Gastrocnemius medialis (tissue), 4 donors: ENCODE measurements at regions not wholly inside any gene's neighbourhood (a gene's known extent, or its start where the extent isn't known, plus 50 kb on each side); places are given as distances from the start of the nearest gene placed in this dataset.

Experiments
- ATAC-seq, 2 donors: fragments of 150-250 bp; one replicate each; pipeline ENCODE4 v1.9.1; 2016
- DNase-seq, 2 donors: peaks; one replicate each; pipeline ENCODE4 v3.0.0-alpha.2; 2019
- H3K27ac ChIP-seq, 4 donors: fragments of 200-600 bp; sonication (generic); 1 replicate in 1 of 4; 2 replicates in 3 of 4; pipeline ENCODE4 v1.5.1; 2016 to 2018; ENCODE audit warnings: mild to moderate bottlenecking in 2 of 4, moderate library complexity in 1 of 4
- H3K27me3 ChIP-seq, 3 donors: fragments of 200-600 bp; sonication (generic) in 2 of 3; 1 replicate in 1 of 3; 2 replicates in 2 of 3; pipeline versions ENCODE4 v1.5.1 to v1.6.0; 2016 to 2019; ENCODE audit warnings: mild to moderate bottlenecking in 1 of 3, moderate library complexity in 1 of 3
- H3K36me3 ChIP-seq, 2 donors: fragments of 200-600 bp; sonication (generic) in 1 of 2; one replicate each; pipeline ENCODE4 v1.5.1; 2017 to 2018
- H3K4me1 ChIP-seq, 2 donors: fragments of 200-600 bp; sonication (generic) in 1 of 2; one replicate each; pipeline ENCODE4 v1.5.1; 2016 to 2017; ENCODE audit warnings: mild to moderate bottlenecking in 2 of 2
- H3K4me3 ChIP-seq, 4 donors: fragments of 200-600 bp; sonication (generic) in 3 of 4; 1 replicate in 1 of 4; 2 replicates in 3 of 4; pipeline ENCODE4 v1.5.1; 2016 to 2019; ENCODE audit warnings: mild to moderate bottlenecking in 2 of 4
- H3K9me3 ChIP-seq, 3 donors: fragments of 200-600 bp; sonication (generic) in 2 of 3; 1 replicate in 1 of 3; 2 replicates in 2 of 3; pipeline ENCODE4 v1.5.1; 2016 to 2019
- POLR2A ChIP-seq, 2 donors: fragments of 450-650 bp; IDR thresholded peaks; one replicate each; pipeline ENCODE4 v1.6.1; 2017; ENCODE audit warnings: antibody characterized with exemption in 2 of 2, mild to moderate bottlenecking in 2 of 2, moderate library complexity in 2 of 2
- in situ Hi-C, 4 donors: fragments of 200-750 bp; cut with MboI; loops; one replicate each; pipeline versions ENCODE4 v1.15.0 to v1.8.0; 2017; ENCODE audit warnings: low sequenced_read_pairs in 4 of 4
- intact Hi-C: fragments of 100-400 bp; cut with DNase I; formaldehyde crosslinking; loops from one replicate; pipeline ENCODE4 v1.15.1; 2023; ENCODE audit warnings: low total_unique reads
- TF ChIP-seq, protein P1 (sequence below), 5 experiments: fragments of 450-650 bp in 3 of 5; fragments of 200-600 bp in 2 of 5; sonication (generic) in 2 of 5; IDR thresholded peaks in 4 of 5; conservative IDR thresholded peaks in 1 of 5; 1 replicate in 4 of 5; 2 replicates in 1 of 5; pipeline ENCODE4 v1.5.1; 2016 to 2019; ENCODE audit warnings: antibody characterized with exemption in 5 of 5, mild to moderate bottlenecking in 3 of 5, moderate library complexity in 3 of 5

DNA sequence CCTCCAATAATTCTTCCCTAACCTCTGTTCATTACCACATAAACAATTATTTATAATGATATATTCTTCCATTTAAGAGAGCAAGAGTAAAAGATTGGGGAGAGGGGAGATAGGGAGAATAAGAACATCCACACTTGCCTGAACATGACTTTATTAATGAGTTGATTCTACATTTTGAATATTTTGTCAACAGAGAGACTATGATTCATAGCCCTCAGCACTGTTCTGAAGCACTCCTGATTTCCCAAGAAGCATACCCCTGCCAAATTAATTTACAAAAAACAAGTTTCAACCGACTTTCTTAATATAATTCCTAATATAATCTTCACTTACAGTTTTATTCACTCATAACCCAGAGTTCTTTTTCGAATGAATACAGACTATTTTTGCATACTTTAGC, 828.8 kb downstream of the ROBO2 start:
- no peak for TF ChIP-seq POLR2A (IDR thresholded peaks at IDR 0.05)
- TF ChIP-seq, protein P1, sequence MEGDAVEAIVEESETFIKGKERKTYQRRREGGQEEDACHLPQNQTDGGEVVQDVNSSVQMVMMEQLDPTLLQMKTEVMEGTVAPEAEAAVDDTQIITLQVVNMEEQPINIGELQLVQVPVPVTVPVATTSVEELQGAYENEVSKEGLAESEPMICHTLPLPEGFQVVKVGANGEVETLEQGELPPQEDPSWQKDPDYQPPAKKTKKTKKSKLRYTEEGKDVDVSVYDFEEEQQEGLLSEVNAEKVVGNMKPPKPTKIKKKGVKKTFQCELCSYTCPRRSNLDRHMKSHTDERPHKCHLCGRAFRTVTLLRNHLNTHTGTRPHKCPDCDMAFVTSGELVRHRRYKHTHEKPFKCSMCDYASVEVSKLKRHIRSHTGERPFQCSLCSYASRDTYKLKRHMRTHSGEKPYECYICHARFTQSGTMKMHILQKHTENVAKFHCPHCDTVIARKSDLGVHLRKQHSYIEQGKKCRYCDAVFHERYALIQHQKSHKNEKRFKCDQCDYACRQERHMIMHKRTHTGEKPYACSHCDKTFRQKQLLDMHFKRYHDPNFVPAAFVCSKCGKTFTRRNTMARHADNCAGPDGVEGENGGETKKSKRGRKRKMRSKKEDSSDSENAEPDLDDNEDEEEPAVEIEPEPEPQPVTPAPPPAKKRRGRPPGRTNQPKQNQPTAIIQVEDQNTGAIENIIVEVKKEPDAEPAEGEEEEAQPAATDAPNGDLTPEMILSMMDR (IDR thresholded peaks at IDR 0.05 in 4 of 5, conservative IDR thresholded peaks at IDR 0.05 in 1 of 5), result no peak
- no peaks in the 10 kb centered on the region for H3K27me3 ChIP-seq
- no peaks in the 10 kb centered on the region for H3K9me3 ChIP-seq
- H3K27ac ChIP-seq, result no peak overlapping the region
- no peaks in the 10 kb centered on the region for H3K36me3 ChIP-seq
- intact Hi-C loops (no loop called here), in situ Hi-C loops (no loop called here)
- no peaks in the 10 kb centered on the region for H3K4me1 ChIP-seq
- H3K4me3 ChIP-seq, result no peak overlapping the region
- DNase-seq (no peak), ATAC-seq (no peak)

DNA sequence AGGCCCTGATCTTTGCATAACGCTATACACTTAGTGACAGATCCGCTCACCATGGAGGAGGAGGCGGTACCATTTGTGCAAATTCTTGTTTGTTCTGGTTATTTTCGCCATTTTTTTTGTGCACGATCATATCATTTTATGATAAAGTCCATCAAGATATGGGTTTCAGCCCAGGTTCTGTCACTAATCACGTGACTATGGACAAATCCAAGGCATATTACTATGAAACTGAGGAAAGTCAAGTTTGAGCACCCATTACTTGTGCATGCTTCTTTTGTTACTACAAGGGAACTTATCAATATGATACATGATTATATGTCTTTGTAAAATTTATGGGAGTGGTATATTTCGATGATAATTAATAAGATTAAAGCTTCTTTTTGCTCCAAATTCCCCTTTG, 829.5 kb downstream of the ROBO2 start:
- Histone ChIP-seq H3K27ac (no peak overlapping the region), H3K4me3 (no peak overlapping the region), H3K4me1 (no peaks in the 10 kb centered on the region), H3K36me3 (no peaks in the 10 kb centered on the region), H3K27me3 (no peaks in the 10 kb centered on the region), H3K9me3 (no peaks in the 10 kb centered on the region)
- TF ChIP-seq POLR2A (IDR thresholded peaks at IDR 0.05), result no peak
- TF ChIP-seq, protein P1 (IDR thresholded peaks at IDR 0.05 in 4 of 5, conservative IDR thresholded peaks at IDR 0.05 in 1 of 5), result no peak
- in situ Hi-C loops, result no loop called here
- intact Hi-C loops, result no loop called here
- DNase-seq, result no peak
- ATAC-seq, result no peak

DNA sequence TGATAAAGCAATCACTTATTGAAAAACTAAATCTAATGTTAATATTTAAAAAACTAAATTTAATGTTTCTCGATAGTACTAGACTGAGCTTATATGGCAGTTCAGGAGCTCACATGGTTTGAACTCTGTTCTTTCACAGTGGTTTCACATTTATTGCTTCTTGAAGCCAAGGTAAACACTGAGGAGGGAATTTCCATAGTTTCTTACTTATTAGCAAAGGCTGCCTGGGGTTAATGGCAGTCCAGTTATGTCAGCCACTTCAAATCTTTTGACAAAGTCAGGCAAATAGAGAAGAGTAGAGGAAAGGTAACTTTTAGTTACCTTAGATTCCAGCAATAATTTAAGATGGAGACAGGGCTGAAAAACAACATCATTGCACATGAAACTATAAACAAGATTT, 831.5 kb downstream of the ROBO2 start:
- DNase-seq, result no peak
- in situ Hi-C loops (no loop called here), intact Hi-C loops (no loop called here)
- Histone ChIP-seq H3K9me3 (no peaks in the 10 kb centered on the region), H3K27ac (no peak overlapping the region), H3K27me3 (no peaks in the 10 kb centered on the region), H3K4me3 (no peak overlapping the region), H3K4me1 (no peaks in the 10 kb centered on the region), H3K36me3 (no peaks in the 10 kb centered on the region)
- no peak for TF ChIP-seq POLR2A (IDR thresholded peaks at IDR 0.05)
- TF ChIP-seq, protein P1 (IDR thresholded peaks at IDR 0.05 in 4 of 5, conservative IDR thresholded peaks at IDR 0.05 in 1 of 5), result no peak
- no peak for ATAC-seq

DNA sequence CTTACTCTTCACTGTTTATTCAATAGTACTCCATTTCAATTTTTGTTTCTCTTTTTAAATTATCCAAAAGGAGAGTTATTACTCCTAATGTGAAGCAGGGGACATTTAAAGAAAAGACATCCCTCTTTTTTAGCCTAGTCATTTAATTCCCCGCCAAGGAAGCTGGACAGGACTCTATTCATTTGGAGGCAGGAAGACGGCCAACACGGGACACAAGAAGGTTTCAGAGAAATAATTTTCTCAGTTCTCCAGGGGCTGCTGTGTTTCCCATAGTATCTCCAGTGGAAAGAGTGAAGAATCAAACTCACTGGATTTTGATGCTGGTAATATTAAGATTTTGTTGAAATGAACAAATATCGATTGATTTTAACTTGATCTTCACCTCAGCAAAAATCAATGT, 833.7 kb downstream of the ROBO2 start:
- no peaks in the 10 kb centered on the region for H3K27me3 ChIP-seq
- no peaks in the 10 kb centered on the region for H3K9me3 ChIP-seq
- H3K36me3 ChIP-seq, result no peaks in the 10 kb centered on the region
- DNase-seq (no peak), ATAC-seq (no peak)
- intact Hi-C loops, result no loop called here
- TF ChIP-seq, protein P1 (IDR thresholded peaks at IDR 0.05 in 4 of 5, conservative IDR thresholded peaks at IDR 0.05 in 1 of 5), result no peak
- TF ChIP-seq POLR2A (IDR thresholded peaks at IDR 0.05), result no peak
- no peaks in the 10 kb centered on the region for H3K4me1 ChIP-seq
- no peak overlapping the region for H3K27ac ChIP-seq
- no peak overlapping the region for H3K4me3 ChIP-seq
- in situ Hi-C loops, result no loop called here

DNA sequence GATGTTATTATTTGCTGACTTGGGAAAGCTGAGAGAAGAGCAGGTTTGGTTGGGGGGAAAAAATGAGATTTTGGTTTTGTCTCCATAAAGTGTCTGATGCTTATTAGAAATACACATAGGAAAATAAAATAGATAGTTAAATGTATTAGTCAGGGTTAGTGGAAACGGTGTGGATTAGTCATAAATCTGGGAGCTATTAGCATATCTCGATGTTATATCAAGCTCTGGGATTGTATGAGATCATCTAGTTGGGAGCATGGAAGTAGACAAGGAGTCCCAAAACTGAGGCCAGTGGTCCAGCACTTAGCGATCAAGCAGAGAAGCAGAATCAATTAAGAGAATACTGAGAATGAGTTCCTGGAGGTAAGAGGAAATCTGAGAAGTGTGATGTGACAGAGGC, 845.5 kb downstream of the ROBO2 start:
- ATAC-seq (no peak), DNase-seq (no peak)
- Histone ChIP-seq H3K4me3 (no peak overlapping the region), H3K27ac (no peak overlapping the region), H3K36me3 (no peaks in the 10 kb centered on the region), H3K4me1 (no peaks in the 10 kb centered on the region), H3K9me3 (no peaks in the 10 kb centered on the region), H3K27me3 (no peaks in the 10 kb centered on the region)
- intact Hi-C loops (no loop called here), in situ Hi-C loops (no loop called here)
- TF ChIP-seq, protein P1 (IDR thresholded peaks at IDR 0.05 in 4 of 5, conservative IDR thresholded peaks at IDR 0.05 in 1 of 5), result no peak
- TF ChIP-seq POLR2A (IDR thresholded peaks at IDR 0.05), result no peak
